HEK293 (cell line): ENCODE measurements at regions not wholly inside any gene's neighbourhood (a gene's known extent, or its start where the extent isn't known, plus 50 kb on each side); places are given as distances from the start of the nearest gene placed in this dataset.

Experiments
- ATF2 ChIP-seq: fragments of 450-650 bp; formaldehyde crosslinking; IDR thresholded peaks from 2 replicates; pipeline ENCODE4 v1.5.1; 2016; ENCODE audit warnings: missing biosample characterization, missing genetic modification characterization, low read depth
- CTCF ChIP-seq: fragments of 450-650 bp; formaldehyde crosslinking; IDR thresholded peaks from 2 replicates; pipeline ENCODE4 v1.5.1; 2016; ENCODE audit warnings: missing biosample characterization, missing genetic modification characterization
- PATZ1 ChIP-seq: fragments of 450-650 bp; formaldehyde crosslinking; IDR thresholded peaks from 2 replicates; pipeline ENCODE4 v1.5.1; 2016; ENCODE audit warnings: missing biosample characterization, missing genetic modification characterization
- ZBTB44 ChIP-seq: fragments of 450-650 bp; IDR thresholded peaks from 2 replicates; pipeline ENCODE4 v1.5.1; 2018; ENCODE audit warnings: missing biosample characterization, mild to moderate bottlenecking, missing genetic modification characterization
- ZNF175 ChIP-seq: fragments of 450-650 bp; formaldehyde crosslinking; IDR thresholded peaks from 2 replicates; pipeline ENCODE4 v1.5.1; 2016; ENCODE audit warnings: missing biosample characterization, missing genetic modification characterization

GRCh38 chr7:24214670-24215069, 69.3 kb upstream of the NPY start:
- no peak for TF ChIP-seq PATZ1 (tag by site-specific recombination)
- TF ChIP-seq ZNF175 (tag by site-specific recombination): no peak
- TF ChIP-seq ATF2 (tag by site-specific recombination): no peak
- no peak for TF ChIP-seq ZBTB44
- no peak for TF ChIP-seq CTCF
